OCI-LY3 (cell line): ENCODE measurements at regions not wholly inside any gene's neighbourhood (a gene's known extent, or its start where the extent isn't known, plus 50 kb on each side); places are given as distances from the start of the nearest gene placed in this dataset.

Experiments used
- CTCF ChIP-seq: fragments of 200-600, 300-600 bp; sonication (generic); IDR thresholded peaks from 2 replicates; pipeline ENCODE4 v1.5.1; 2014; ENCODE audit warnings: antibody characterized with exemption, low read length, low read depth
- EZH2phosphoT487 ChIP-seq: fragments of 200-600 bp; shearing (Covaris generic); IDR thresholded peaks from 2 replicates; pipeline ENCODE4 v1.6.1; 2018; ENCODE audit warnings: antibody characterized with exemption, mixed run types, low read depth

- TF ChIP-seq CTCF: no peak
- TF ChIP-seq EZH2phosphoT487: no peak
Measured at GRCh38 chr13:107669391-107669993, 545.8 kb downstream of the LIG4 start.
